HG02642 (cell line): ENCODE measurements at regions not wholly inside any gene's neighbourhood (a gene's known extent, or its start where the extent isn't known, plus 50 kb on each side); places are given as distances from the start of the nearest gene placed in this dataset.

Experiments used
- ATAC-seq: cut with Tn5 transposase; IDR thresholded peaks from one replicate; pipeline ENCODE4 v1.9.1; 2021; ENCODE audit warnings: mild to moderate bottlenecking; ENCODE audit not compliant: unreplicated experiment, poor library complexity

GRCh38 chr5:155068616-155069100 is 55.1 kb downstream of the KIF4B start:
- no peak for ATAC-seq

DNA sequence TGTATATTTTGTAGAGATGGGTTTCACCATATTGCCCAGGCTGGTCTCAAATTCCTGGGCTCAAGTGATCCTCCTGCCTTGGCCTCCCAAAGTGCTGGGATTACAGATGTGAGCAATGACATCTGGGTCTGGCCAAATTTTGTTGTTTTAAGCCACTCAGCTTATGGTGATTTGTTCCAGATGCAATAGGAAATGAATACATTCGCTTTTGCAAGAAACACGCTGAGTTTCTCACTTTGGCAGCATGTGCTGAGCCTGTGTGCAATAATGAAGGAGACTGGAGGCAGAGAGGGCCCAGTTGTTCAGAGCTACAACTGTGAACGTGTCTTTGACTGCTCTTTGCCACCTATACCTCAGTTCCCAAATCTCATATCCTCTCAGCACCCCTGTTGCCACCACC is 56.4 kb downstream of the KIF4B start:
- no peak for ATAC-seq

DNA sequence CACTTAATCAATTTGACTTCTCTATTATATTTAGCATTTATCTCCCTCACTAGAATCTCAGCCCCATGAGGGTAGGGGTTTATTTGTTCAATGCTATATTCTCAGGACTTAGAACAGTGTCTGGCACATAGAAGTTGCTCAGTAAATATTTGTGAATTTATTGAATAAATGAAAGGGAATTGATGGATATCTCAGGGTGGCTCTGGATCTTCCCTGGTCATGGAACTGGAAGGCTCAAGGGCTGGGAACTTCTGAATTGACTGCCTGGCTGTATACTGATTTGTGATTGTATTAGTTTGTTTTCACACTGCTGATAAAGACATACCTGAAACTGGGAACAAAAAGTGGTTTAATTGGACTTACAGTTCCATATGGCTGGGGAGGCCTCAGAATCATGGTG is 57.2 kb downstream of the KIF4B start:
- ATAC-seq = no peak

DNA sequence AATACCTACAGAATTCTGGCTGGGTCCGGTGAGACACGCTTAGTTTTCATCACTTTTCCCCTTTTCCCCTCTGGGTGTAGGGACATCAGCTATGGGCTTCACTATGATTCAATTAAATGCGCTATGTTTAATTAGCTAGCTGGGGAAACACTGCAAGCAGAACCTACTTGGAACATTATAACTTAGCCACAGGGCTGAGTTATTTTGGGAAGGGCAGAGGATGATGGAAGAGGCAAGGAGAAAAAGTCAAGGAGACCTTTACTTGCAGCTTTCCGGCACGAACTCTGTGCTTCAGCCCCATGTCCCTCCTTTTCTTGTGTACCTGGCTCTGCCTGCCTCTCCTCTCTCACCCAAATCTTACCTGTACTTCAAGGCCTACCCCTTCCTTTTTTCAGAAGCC is 62.8 kb downstream of the KIF4B start:
- ATAC-seq = no peak

DNA sequence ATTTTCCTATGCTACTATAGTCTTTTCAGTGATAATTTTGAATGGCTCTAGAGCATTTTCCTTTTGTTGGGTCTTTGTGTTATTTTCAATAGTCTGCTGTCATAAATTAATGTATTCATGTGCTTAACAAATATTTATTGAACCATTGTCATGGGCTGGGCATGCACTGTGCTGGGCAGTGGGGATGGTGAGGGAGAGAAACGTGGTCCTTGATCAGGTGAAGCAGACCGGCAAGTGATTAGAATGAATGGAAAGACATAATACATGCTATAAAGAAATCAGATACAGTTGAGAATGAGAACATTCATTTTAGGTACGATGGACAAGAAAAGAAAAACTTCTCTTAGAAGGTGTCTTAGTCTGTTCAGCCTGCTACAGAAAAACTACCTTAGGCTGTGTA is 66.1 kb downstream of the KIF4B start:
- ATAC-seq = no peak

DNA sequence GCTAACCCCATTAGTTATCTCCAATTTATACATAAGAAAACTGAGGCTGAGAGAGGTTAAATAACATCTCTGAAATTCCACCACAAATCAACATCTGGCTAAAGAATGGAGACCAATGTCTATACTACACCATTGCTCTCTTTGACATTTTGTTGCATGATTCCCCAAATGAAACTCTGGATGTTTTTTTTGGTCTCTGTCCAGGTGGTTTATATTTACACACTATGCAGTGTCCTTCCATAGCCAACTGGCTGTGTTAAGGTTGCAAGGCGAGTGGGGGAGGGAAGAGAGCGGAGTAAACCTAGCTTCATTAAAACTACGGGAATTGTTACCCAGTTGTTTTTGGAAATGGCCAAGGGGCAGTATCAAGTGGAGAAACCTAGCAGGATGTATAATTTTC is 67.2 kb downstream of the KIF4B start:
- no peak for ATAC-seq

DNA sequence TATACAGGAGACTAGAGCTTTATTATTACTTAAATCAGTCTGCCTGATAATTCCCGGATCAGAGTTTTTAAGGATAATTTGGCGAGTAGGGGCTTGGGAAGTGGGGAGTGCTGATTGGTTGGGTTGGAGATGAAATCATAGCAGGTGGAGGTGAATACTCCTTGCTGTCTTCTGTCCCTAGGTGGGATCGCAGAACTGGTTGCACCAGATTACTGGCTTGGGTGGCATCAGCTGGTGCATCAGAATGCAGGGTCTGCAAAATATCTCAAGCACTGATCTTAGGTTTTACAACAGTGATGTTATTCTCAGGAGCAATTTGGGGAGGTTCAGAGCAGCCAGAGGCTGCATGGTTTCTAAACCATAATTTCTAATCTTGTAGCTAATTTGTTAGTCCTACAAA is 68.1 kb downstream of the KIF4B start:
- ATAC-seq = no peak

GRCh38 chr5:155082401-155082800 is 68.8 kb downstream of the KIF4B start:
- ATAC-seq = no peak

DNA sequence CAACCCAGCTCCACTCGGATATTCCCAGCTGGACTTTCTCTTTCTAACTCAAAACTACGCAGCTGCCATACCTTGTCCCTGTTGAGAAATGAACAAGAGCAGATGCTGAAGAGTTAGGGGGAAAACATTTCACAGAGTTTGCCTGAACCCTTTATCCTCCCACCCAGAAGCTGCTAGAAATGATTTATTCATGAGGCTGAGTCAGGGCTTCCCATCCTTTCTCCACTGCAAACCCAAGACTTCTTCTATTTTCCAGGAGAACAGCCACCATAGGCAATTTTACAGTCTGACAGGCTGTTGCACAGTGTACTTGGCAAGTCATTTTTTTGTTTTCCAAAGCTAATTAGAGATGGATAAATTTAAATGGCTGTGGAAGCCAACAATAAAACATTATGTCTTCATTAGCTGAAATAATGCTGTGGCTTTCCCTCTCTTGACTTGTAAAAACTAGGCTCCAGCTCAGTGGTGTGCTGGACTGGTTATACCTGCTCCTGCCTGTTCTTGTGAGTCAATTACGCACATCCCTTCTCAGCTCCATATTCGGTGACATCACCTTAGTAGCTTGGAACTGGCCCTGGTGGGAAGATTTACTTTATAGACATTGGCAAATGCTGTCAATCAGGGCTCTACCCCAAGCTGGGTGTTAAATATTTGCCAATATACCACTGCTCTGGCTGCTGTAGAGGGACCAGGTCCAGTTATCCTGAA is 71.9 kb downstream of the KIF4B start:
- no peak for ATAC-seq

DNA sequence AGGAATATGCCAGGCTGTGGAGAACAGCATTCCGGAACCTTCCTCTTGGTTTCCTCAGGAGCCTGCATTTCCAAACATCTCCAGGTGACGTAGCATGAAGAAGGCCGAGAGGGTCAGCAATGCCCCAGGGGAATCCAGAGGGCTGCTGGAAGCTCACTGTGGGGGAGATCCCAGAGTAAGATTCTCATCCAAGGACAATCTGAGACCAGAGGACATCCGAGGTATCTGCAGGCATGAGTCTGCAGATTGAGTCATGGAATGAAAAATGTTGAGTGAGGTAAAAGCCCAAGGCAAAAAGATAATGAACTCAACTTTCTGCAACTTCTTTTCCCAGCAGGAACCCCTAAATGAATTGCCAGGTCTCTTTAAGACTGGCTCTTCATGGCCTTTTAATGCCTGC is 73.5 kb downstream of the KIF4B start:
- no peak for ATAC-seq

DNA sequence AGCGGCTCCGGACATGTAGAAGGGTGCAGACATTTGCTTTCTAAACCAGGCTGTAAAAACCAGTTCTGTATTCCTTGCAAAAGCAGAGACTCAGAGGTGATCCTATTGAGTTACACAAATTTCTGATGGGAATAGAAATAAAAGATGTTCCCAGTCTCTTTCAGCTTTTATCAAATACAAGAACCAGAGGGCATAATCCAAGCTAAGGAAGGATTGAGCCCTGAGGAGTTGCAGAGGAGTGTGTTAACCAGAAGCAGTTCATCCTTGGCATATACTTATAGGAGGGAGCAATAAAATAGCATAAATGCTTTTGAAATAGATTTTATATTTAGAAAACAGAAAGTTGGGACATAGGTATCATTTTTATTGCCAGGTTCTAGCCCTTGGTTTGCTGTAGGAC is 75.3 kb downstream of the KIF4B start:
- ATAC-seq = no peak

GRCh38 chr5:155089643-155090042 is 76.1 kb downstream of the KIF4B start:
- no peak for ATAC-seq

DNA sequence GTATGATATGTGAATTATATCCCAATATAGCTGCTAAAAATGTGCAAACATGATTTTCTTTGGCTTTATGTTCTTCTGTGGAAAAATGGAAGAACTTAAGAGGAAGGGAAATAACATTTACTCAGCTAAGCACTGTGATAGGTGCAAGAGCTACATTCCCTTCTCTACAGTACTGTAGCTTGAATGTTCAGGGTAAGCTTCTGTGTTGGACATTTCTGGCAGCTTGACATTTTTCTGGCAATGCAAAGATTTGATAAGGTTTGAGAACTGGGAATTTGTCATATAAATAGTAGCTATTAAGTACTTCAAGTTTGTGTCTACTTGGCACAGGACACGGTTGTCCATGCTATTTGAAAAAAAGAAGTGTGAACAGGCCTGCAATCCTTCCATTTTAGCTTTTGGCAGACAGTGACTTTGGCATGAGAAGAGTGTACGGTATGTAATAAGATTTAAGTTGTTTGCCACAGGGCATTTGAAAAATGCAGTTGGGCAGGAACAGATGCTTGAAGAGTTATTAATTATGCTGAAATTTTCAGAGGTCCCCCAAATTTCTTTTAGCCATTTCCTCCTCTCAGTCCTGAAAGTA is 77.6 kb downstream of the KIF4B start:
- ATAC-seq = no peak

- ATAC-seq = no peak
These were observed 78.5 kb downstream of the KIF4B start for GRCh38 chr5:155091768-155092717.

DNA sequence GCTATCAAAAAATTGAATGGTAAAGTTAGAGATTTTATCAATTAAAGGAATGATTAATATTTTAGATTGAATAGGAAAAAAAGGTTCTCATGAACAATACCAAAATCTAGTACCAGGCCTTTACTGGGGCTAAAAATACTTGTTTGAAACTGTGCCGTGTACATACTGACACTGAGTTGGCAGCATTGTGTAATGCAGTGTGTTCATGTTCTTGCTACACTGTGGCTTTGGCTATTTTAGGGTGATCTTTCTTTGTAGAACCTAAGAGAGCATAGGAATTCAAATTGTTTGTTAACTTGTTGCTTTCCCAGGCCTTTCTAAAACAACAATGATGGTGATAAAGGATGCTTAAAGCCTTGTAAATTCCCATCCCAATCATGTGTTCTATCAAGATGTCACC is 80.9 kb downstream of the KIF4B start:
- ATAC-seq = no peak

DNA sequence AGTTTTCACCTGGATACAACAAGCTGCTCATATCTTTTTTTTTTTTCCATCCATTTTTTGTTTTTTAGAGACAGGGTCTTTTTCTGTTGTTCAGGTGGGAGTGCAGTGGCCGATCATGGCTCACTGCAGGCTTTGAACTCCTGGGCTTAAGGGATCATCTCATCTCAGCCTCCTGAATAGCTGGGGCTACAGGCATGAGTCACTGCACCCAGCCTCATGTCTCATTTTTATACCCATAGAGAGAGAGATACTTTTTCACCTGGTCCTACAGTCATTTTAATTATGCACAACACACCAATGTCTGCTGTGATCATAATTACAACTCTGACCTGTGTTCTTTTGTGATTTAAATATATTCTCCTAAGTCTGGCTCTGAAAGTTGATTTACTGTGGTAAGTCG is 84.4 kb downstream of the KIF4B start:
- ATAC-seq = no peak

GRCh38 chr5:155098433-155098832 is 84.9 kb downstream of the KIF4B start:
- no peak for ATAC-seq

DNA sequence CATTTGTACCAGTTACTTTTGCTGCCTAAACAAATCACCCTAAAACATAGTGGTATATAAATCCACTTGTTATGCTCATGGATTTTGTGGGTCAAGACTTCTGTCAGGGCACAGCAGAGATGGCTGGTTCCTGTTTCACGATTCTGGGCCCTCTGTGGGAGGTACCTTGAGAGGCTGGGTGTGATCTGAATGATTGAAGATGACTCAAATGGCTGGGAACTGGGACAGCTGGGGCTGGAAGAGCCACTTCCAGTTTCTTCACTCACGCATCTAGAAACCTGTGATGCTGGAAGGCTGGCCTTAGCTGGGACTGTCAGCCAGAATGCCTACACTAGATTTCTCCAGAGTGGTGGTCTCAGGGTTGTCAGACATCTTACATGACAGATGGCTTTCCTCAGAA is 88.1 kb downstream of the KIF4B start:
- ATAC-seq = no peak

GRCh38 chr5:155103146-155103545 is 89.6 kb downstream of the KIF4B start:
- ATAC-seq = no peak

DNA sequence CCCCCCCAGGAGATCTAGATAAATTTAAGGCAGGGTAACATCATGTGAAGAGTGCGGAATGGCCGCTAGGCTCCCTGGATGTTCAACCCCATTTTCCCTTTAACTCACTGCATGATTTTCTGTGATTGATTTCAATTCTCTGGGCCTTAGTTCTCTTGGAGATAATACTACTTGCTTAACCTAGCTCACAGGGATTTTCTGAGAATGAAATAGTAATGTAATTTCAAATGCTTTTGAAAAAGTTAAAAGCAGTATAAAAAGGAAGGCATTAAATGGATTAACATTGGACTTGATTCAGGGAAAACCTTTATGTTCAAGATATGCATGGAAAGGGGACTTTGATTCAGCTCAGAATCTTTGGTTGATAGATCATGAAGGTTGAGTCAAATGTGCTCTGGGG is 90.9 kb downstream of the KIF4B start:
- ATAC-seq = no peak

- no peak for ATAC-seq
These were observed 92.7 kb downstream of the KIF4B start for GRCh38 chr5:155106221-155106620.
